PC-3 (cell line): ENCODE measurements at regions not wholly inside any gene's neighbourhood (a gene's known extent, or its start where the extent isn't known, plus 50 kb on each side); places are given as distances from the start of the nearest gene placed in this dataset.
A peak's percentile ranks its signal among the peaks of the same experiment; 100 is the strongest.

ENCODE experiments used
- ATAC-seq: fragments of 200-7000 bp; cut with Tn5 transposase; 2 replicates; pipeline ENCODE4 v1.9.1; 2020; ENCODE audit warnings: mild to moderate bottlenecking, moderate library complexity
- BruUV-seq: library from RNA; stranded (reverse); fragments of 400-500 nt; replicated peaks from 2 replicates; lab custom pipeline; 2021; lab: Mats Ljungman, UMichigan
- CTCF ChIA-PET: fragments of 300-600 bp; sonication (Branson Sonifier 250); formaldehyde crosslinking; loops from one replicate; lab custom pipeline; 2022; ENCODE audit warnings: antibody characterized with exemption; lab: Charles Lee
- POLR2A ChIA-PET: fragments of 300-600 bp; sonication (Branson Sonifier 250); formaldehyde crosslinking; loops from one replicate; lab custom pipeline; 2022; ENCODE audit warnings: antibody characterized with exemption; ENCODE audit not compliant: unreplicated experiment; lab: Charles Lee
- DNase-seq: peaks from one replicate; pipeline ENCODE4 v3.0.0-alpha.2; 2015
- H2AFZ ChIP-seq: fragments of 300-600 bp; sonication (generic); 2 replicates; pipeline ENCODE4 v1.6.0; 2016; ENCODE audit warnings: antibody characterized with exemption, low read length
- H3F3A ChIP-seq: fragments of 300-600 bp; sonication (generic); one replicate; pipeline ENCODE4 v1.6.0; 2017; ENCODE audit warnings: antibody characterized with exemption, low read length, control low read depth, mild to moderate bottlenecking; ENCODE audit not compliant: unreplicated experiment
- H3K27ac ChIP-seq: fragments of 300-600 bp; sonication (generic); 2 replicates; pipeline ENCODE4 v1.5.1; 2016; ENCODE audit warnings: mild to moderate bottlenecking, low read length
- H3K27me3 ChIP-seq: fragments of 300-600 bp; sonication (generic); 2 replicates; pipeline ENCODE4 v1.6.1; 2016; ENCODE audit warnings: low read length, mixed read lengths
- H3K36me3 ChIP-seq: fragments of 300-600 bp; sonication (generic); 2 replicates; pipeline ENCODE4 v1.6.1; 2016; ENCODE audit warnings: low read depth, mixed run types, low read length, mixed read lengths
- H3K4me1 ChIP-seq: fragments of 300-600 bp; sonication (generic); 2 replicates; pipeline ENCODE4 v1.5.1; 2016; ENCODE audit warnings: low read length; ENCODE audit not compliant: insufficient read depth
- H3K4me2 ChIP-seq: fragments of 300-600 bp; sonication (generic); 2 replicates; pipeline ENCODE4 v1.6.0; 2016; ENCODE audit warnings: low read length
- H3K4me3 ChIP-seq: fragments of 300-600 bp; sonication (generic); 2 replicates; pipeline ENCODE4 v1.5.1; 2016; ENCODE audit warnings: mild to moderate bottlenecking, low read length, mixed read lengths
- H3K79me2 ChIP-seq: fragments of 300-600 bp; sonication (generic); 2 replicates; pipeline ENCODE4 v1.6.1; 2017; ENCODE audit warnings: low read length, mixed read lengths
- H3K9ac ChIP-seq: fragments of 300-600 bp; sonication (generic); 2 replicates; pipeline ENCODE4 v1.6.0; 2016; ENCODE audit warnings: mild to moderate bottlenecking, low read length
- H3K9me2 ChIP-seq: fragments of 300-600 bp; sonication (generic); replicated peaks from 2 replicates; pipeline ENCODE4 v1.6.1; 2016; ENCODE audit warnings: mixed run types, low read length, mixed read lengths
- H3K9me3 ChIP-seq: fragments of 300-600 bp; sonication (generic); 2 replicates; pipeline ENCODE4 v1.6.1; 2016; ENCODE audit warnings: low read length, mixed read lengths
- H4K20me1 ChIP-seq: fragments of 300-600 bp; sonication (generic); 2 replicates; pipeline ENCODE4 v1.6.1; 2016; ENCODE audit warnings: low read length, mixed read lengths
- CTCF ChIP-seq: fragments of 300-600 bp; sonication (generic); conservative IDR thresholded peaks from 2 replicates; pipeline ENCODE4 v1.5.1; 2017; ENCODE audit warnings: antibody characterized with exemption, low read depth, mild to moderate bottlenecking, low read length
- EZH2 ChIP-seq: fragments of 300-600 bp; sonication (generic); IDR thresholded peaks from one replicate; pipeline ENCODE4 v1.6.1; 2017; ENCODE audit warnings: antibody characterized with exemption, mild to moderate bottlenecking, low read length; ENCODE audit not compliant: unreplicated experiment
- EZH2phosphoT487 ChIP-seq: fragments of 300-600 bp; sonication (generic); IDR thresholded peaks from 2 replicates; pipeline ENCODE4 v1.6.1; 2018; ENCODE audit warnings: mild to moderate bottlenecking, antibody characterized with exemption, low read length, borderline replicate concordance
- intact Hi-C: fragments of 100-400 bp; cut with micrococcal nuclease; formaldehyde crosslinking; loops from 2 replicates; pipeline ENCODE4 v1.9.0; 2023

GRCh38 chrX:151505796-151506195 is 57.7 kb upstream of the PASD1 start:
- POLR2A ChIA-PET, result no interaction called here
- no peak overlapping the region for H2AFZ ChIP-seq

DNA sequence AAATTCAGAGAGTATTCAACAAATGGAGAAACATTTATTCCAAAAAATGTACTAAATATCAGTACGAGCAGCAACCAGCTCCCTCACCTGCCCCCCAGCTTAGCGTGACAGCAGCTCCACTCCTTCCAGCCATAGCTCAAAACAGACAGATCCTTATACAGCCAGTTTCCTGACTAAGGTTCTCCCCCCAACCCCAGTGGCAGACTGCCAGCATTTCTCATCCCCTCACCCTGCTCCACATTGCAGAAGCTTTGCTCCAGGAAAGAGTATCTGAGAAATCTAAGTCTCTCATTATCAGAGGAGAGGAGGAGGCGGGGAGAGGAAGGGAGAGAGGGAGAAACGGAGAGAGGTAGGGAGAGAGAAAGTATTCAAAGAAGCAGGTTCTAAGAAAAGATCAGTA is 53.3 kb upstream of the PASD1 start:
- no peaks in the 10 kb centered on the region for H3K79me2 ChIP-seq
- no peaks in the 10 kb centered on the region for H3K36me3 ChIP-seq
- intact Hi-C loops, result no loop called here
- no peak overlapping the region for H3K27ac ChIP-seq
- POLR2A ChIA-PET, result interaction anchor here (0.6 kb wide), 1 partner anchor 18 kb away, joined by 3 read pairs; no protein-coding TSS in a partner anchor
- H3K4me3 ChIP-seq, result no peak overlapping the region
- H2AFZ ChIP-seq, result no peak overlapping the region
- no peaks in the 10 kb centered on the region for H3K27me3 ChIP-seq
- H3F3A ChIP-seq, result no peaks in the 10 kb centered on the region
- no peak overlapping the region for H3K9ac ChIP-seq
- H3K9me3 ChIP-seq, result no peaks in the 10 kb centered on the region
- H3K4me1 ChIP-seq, result no peaks in the 10 kb centered on the region
- TF ChIP-seq EZH2phosphoT487, result no peak
- DNase-seq (no peak), ATAC-seq (no peak)
- CTCF ChIA-PET, result no interaction called here
- H3K4me2 ChIP-seq, result no peak overlapping the region
- BruUV-seq, result no TSS peak
- H3K9me2 ChIP-seq, result no peaks in the 10 kb centered on the region
- no peaks in the 10 kb centered on the region for H4K20me1 ChIP-seq

More at GRCh38 chrX:151505796-151506195, 57.7 kb upstream of the PASD1 start:
- H3K4me3 ChIP-seq, result no peak overlapping the region
- no peaks in the 10 kb centered on the region for H3K27me3 ChIP-seq
- no peaks in the 10 kb centered on the region for H3F3A ChIP-seq
- no peaks in the 10 kb centered on the region for H4K20me1 ChIP-seq
- CTCF ChIA-PET, result no interaction called here
- DNase-seq, result peak; percentile 44
- no TSS peak for BruUV-seq
- H3K27ac ChIP-seq, result no peak overlapping the region
- H3K9me3 ChIP-seq, result no peaks in the 10 kb centered on the region
- TF ChIP-seq CTCF (peak; percentile 49), EZH2phosphoT487 (no peak)
- no peaks in the 10 kb centered on the region for H3K9me2 ChIP-seq
- no peaks in the 10 kb centered on the region for H3K36me3 ChIP-seq
- H3K4me1 ChIP-seq, result no peaks in the 10 kb centered on the region
- no peak overlapping the region for H3K4me2 ChIP-seq
- intact Hi-C loops, result loop anchor here (5.0 kb wide), 1 partner anchor 172 kb away; no protein-coding TSS in a partner anchor
- no peak overlapping the region for H3K9ac ChIP-seq
- H3K79me2 ChIP-seq, result no peaks in the 10 kb centered on the region
- peak; percentile 48; the same call in 1 of the 2 replicates for ATAC-seq

DNA sequence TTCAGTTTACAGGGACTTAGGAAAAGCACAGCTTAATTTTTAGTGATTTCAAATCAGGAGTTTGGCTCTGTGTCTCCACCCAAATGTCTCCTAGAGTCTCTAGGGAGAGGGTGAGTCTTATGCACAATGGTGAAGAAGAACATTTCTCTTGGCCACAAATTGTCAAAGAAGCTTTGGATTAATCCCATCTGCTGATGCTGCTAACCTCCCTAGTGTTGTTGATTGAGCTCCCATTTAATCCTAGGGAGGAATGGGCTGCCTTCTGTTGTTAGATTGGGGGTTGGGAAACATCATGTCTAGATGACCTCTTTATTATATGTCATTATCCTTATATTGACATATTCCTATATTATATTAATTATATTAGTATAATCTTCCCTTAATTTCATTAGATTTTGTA is 50.0 kb upstream of the PASD1 start:
- POLR2A ChIA-PET, result no interaction called here
- CTCF ChIA-PET, result no interaction called here
- H3K27me3 ChIP-seq, result no peaks in the 10 kb centered on the region
- no peak overlapping the region for H3K4me3 ChIP-seq
- H2AFZ ChIP-seq, result no peak overlapping the region
- intact Hi-C loops, result no loop called here
- no peak overlapping the region for H3K4me2 ChIP-seq
- no peaks in the 10 kb centered on the region for H3K79me2 ChIP-seq
- no peaks in the 10 kb centered on the region for H3K9me2 ChIP-seq
- no peaks in the 10 kb centered on the region for H3F3A ChIP-seq
- no peak overlapping the region for H3K9ac ChIP-seq
- TF ChIP-seq EZH2phosphoT487, result no peak
- no peak for TF ChIP-seq EZH2
- TF ChIP-seq CTCF, result no peak
- no peak for DNase-seq
- no TSS peak for BruUV-seq
- H3K36me3 ChIP-seq, result no peaks in the 10 kb centered on the region
- H4K20me1 ChIP-seq, result no peaks in the 10 kb centered on the region
- no peaks in the 10 kb centered on the region for H3K4me1 ChIP-seq
- H3K9me3 ChIP-seq, result no peaks in the 10 kb centered on the region
- H3K27ac ChIP-seq, result no peak overlapping the region
- no peak for ATAC-seq
